ENCODE measurements at regions not wholly inside any gene's neighbourhood (a gene's known extent, or its start where the extent isn't known, plus 50 kb on each side); places are given as distances from the start of the nearest gene placed in this dataset.

DNA sequence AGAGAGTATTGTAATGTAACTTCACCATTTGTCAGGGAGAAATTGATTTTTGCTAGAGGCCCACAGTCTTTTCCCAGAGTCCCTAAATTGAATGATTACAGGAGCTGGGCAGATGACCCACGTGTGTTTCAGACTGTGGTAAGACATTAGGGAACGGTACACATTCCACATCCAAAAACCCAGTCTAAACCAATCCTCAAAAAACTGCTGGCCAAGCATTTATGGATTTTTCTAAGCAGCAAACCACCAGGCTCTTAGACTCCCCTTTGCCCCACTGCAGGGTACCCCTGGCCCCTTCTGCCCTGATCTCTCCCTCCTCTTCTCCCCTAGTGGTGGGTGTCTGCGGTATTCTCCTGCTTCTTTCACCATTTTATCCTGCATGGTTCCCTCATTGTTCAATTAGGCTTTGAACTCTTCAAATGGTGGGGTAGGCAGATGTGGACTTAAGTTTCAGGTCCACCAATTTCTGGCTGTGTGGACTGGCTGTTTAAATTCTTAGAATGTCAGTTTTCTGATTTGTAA, 135.5 kb upstream of the SORCS3 start:
- DNase-seq (ENCODE audit: extremely low read depth, low read depth, low spot score), result no peak

DNA sequence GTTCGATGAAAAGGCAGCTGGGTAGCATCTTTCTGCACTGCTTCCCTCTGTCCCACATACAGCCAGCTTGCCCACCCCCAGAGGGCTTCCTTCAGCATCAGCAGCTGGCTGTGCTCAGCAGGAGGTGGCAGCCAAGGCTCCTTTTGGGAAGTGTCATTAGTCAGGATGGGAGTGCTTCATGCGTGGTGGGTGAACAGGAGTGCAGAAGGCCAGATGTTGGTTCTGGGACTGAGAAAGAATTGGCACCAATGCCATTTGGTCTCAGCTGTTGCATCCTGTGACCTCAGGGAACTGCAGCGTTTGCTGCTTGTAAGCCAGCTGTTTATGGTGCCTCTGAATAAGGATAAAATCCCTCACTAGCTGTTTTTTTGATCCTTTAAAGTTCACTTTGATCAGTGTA, 131.1 kb upstream of the SORCS3 start:
- DNase-seq (ENCODE audit: extremely low read depth, low read depth, low spot score), result no peak

DNA sequence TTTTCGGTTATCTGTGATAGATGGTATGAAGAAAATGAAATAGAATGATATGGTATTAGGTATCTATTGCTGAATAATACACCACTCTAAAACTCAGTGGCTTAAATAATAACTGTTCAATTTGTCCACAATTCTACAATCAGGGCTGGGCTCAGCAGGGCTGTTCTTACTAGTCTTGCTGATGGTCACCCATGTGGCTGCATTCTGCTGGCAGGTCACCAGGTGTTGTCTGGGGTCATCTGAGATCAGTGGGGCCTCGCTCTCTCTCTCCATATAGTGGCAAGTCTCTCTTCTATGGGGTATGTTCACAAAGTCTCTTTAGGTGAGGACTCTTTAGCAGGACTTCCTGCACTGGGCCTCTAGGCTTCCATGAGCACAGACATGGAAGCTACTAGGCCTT, 130.4 kb upstream of the SORCS3 start:
- no peak for DNase-seq (ENCODE audit: extremely low read depth, low read depth, low spot score)

DNA sequence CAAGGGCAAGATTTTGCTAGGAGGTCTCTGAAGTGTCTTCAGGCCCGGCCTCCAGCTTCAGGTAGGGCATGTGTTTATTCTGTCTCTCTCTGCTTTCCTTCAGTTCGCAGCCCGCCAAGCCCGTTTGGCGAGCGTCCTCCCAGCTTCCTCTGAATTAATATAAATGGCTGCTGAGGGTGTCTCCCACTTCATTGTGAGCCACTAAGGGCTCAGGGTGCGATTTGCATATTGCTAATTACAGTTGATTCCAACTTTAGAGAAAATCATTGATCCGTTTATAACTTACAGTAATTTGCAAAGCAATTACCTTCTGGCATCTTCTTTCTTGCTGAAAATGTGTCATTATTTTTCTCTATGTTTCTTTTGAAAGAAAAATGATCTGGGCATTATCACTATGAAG, 128.3 kb upstream of the SORCS3 start:
- no peak for DNase-seq (ENCODE audit: extremely low read depth, low read depth, low spot score)

DNA sequence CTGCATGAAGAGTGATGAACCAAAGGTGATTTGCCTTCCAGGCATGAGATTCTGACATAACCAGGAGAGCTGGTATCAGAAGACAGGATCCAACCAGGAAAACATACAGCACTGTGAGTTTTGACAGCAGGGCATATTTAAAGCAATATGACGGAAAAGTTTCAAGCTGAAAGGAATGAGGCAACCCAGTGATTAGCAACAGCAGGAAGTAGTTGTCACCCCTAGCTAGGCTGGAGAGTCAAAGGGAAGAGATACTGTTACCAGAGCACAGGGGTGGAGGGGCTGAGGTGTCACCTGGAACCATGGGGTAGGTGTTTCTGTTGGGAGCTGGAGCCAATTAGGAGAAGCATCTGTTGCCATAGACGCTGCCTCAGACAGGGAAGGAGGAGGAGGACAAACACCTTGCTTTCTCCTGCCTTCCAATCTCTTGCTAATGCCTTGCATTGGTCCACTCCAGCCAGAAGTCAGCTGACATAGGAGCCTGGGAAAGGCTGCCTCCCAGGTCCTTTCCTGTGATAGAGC, 125.4 kb upstream of the SORCS3 start:
- no peak for DNase-seq (ENCODE audit: extremely low read depth, low read depth, low spot score)

DNA sequence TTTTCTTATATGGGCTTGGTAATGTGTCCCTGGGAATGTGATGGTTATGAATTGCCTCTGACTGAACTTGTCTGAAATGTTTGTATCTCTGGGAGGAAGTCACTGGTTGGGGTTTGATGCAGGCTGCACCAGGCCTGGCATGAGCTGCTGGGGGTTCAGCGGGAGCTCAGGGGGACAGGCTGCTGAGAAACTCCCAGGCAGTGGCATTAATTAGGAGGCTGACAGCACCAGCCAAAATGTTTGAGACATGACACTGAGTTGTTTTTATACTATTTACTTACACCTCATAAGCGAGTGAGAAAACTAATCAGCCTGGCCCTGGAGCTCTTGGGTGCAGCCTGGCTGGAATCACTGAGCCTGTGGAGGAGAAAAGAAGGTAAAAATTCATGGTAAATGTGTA, 124.1 kb upstream of the SORCS3 start:
- no peak for DNase-seq (ENCODE audit: extremely low read depth, low read depth, low spot score)

DNA sequence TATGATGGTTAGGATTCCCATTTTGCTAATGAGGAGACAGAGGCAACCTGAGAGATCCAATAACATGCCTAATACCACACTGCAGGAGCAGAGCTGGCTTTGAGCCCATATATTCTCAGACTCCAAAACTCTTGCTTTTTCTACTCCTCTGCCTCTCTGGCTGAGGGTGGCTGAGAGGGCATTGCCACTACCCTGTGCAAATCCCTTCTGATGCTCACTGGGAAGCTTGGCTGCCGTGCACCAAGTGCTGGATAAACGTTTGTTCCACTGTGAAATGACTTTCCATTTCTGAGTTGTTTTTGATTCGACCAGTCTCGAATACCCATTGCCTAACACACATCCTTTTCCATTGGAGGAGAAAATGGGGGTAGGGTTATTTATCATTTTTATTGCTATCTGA, 123.1 kb upstream of the SORCS3 start:
- no peak for DNase-seq (ENCODE audit: extremely low read depth, low read depth, low spot score)

DNA sequence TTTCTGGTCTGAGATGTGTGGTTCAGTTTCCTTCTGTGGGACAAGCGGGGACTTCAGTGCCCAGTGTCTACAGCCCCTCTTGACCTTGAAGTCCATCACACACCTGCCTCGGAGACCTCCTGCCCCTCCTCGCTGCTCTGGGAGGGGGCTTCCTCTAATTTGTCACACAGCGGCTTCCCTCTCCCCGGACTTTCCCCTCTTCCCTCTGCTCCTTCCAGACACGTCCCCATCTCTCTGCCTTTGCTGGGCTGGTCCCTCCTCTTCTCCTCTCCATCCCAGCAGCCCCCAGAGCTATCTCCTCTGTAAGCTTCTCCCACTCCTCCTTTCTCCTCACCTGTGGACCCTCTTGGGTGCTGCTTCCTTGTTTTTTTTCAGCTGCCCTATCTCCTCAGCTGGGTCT, 122.2 kb upstream of the SORCS3 start:
- DNase-seq (ENCODE audit: extremely low read depth, low read depth, low spot score), result no peak

DNA sequence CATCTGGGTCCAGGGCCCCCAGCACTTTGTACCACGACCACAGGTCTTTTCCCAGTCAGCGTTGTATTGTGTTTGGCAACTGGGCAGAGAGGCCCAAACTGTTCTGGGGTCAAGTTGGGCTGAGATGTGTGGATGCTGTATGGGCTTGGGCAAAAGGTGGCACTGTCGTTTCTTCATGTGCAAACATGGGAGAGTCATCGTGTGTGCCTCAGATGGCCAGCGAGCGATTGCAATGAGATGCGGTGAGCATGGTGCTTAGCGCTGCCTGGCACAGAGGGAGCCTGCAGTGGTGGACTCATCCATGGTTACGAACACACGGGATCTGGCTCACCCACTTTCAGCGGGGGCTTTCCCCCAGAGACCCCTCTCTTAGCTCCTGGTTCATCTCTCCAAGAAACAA, 120.4 kb upstream of the SORCS3 start:
- DNase-seq (ENCODE audit: extremely low read depth, low read depth, low spot score), result no peak

DNA sequence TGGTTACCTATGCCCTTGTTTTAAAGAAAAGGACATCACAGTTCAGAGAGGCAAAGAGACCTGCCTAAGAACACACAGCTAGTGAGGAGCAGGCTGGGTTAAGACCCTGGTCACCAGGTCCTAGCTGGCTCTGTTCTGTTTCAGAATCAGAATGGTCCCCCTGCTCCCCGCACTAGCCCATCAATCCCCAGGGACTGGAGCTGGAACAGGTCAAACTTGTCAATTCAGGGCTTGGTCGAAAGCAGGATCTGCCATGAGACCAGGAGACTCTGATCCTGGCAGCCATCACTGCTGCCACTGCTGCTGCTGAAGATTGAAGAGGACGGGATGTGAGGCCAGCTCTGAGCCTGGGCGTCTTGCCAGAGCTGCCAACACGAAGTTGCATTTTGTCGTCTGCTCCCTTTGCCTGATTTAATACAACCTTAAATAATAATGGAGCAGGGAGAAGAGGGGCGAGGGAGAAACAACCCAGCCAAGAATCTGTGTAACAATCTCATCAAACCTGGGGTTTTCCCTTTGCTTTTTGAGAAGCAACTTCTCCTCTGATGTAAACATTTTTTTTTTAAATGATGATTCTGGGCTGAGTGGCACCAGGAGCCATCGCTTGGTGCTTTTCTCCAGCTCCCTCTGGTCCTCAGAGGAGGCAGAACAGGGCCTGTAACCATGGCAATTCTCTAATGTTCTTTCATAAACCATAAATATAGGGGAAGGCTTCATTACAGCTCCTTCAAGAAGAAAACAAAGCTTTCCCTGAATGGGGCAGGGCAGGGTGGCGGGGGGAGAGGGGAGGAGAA, 119.0 kb upstream of the SORCS3 start:
- DNase-seq (ENCODE audit: extremely low read depth, low read depth, low spot score), result no peak

DNA sequence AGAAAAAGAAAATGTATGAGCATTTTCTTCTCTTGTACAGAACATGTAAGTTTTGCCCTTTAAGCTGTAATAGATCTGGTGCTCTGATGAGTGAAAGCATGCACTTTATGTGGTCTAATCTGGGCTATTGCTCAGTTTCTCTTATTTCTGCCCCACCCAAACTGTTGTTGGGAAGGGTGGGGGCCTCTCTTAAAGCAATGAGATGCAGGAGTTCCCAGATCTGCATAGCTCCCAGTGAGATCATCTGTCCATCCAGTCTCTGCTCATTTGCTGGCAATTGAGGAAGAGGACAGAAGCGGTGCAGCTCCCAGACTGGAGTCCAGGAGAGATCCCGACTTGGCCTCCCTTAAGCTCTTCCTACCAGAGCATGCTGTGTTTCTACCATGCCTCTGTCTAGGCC, 114.9 kb upstream of the SORCS3 start:
- DNase-seq (ENCODE audit: extremely low read depth, low read depth, low spot score), result no peak

DNA sequence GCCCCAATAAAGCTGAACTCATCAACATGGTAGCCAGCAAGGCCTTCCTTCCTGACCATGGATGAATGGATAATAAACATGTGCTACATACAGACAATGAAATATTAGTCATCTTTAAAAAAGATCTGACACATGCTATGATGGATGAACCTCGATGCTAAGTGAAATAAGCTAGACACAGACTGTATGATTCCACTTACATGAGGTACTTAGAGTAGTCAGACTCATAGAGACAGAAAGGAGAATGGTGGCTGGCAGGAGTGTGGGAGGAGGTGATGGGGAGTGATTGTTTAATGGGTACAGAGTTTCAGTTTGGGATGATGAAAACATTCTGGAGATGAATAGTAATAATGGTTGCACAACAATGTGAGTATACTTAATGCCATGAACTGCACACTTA, 114.1 kb upstream of the SORCS3 start:
- no peak for DNase-seq (ENCODE audit: extremely low read depth, low read depth, low spot score)

DNA sequence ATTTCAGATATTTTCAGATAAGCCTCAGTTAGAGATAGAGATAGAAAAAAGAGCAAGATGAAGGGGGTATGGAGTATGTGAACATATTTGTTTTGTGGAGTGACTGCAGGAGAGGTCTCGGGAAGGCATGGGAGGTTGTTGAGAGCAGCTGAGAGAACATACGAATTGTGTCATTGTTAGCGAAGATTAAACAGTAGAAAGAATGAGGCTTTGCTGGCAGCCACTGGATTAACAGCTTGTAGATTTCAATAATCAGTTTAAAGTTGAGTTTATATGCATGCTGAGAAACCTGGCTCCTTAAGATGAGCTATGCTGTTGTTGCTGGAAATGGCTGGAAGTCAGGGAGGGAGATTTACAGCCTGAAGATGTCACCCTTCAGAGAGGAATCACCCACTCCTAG, 100.9 kb upstream of the SORCS3 start:
- no peak for DNase-seq (ENCODE audit: extremely low read depth, low read depth, low spot score)

DNA sequence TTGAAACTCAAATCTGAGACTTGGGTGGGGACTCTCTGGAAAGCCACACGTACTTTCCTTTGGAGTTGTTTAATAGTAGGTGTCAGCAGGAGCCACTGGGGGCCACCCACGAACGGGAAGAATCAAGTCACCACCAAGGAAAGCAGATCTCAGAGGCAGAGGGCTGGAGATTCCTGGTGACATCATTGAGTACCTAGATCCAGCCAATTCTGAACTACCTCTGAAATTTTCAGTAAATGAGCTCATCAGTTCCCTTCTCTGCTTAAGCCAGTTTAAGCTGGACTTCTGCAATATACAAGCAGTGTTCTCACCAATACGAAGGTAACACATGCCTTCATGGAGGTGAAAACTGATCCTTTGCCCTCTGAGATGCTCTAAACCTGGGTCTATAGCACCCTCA, 99.3 kb upstream of the SORCS3 start:
- no peak for DNase-seq (ENCODE audit: extremely low read depth, low read depth, low spot score)

DNA sequence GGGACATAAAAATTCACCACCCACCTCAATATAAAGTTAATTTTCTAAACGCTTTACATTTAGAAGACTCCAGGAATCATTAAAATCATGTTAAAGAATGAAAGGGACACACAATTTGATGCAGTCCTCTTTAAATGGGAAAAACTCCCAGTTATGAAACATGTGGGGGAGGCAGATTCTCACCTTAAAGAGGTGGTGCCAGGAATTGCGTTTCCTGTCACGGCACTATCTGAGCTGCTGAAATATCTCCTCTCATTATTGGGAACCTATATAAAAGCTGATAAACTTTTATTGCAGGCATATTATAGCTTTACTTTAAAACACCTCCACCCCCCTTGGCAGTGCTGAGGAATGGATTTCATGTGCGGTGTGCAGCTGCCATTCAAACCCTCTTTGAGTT, 94.8 kb upstream of the SORCS3 start:
- DNase-seq (ENCODE audit: extremely low read depth, low read depth, low spot score), result no peak

DNA sequence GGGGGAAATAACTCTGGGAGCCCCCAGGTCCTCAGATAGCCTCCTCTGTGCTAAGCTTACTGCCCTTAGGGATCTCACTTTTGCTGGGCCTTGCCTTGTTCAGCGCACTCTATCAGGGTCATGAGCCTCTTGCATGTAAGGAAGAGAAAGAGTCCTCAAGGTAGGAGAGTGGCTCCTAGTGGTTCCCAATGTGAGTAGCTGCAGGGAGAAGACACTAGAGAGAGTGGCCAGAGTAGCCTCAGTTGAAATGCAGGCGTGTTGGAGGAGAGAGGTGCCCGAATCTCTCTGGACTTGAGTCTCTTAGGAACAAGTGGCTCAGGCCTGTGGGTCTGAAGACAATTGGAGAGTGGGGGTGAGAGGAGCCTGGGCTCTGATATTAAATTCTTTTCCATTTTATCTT, 94.3 kb upstream of the SORCS3 start:
- no peak for DNase-seq (ENCODE audit: extremely low read depth, low read depth, low spot score)

DNA sequence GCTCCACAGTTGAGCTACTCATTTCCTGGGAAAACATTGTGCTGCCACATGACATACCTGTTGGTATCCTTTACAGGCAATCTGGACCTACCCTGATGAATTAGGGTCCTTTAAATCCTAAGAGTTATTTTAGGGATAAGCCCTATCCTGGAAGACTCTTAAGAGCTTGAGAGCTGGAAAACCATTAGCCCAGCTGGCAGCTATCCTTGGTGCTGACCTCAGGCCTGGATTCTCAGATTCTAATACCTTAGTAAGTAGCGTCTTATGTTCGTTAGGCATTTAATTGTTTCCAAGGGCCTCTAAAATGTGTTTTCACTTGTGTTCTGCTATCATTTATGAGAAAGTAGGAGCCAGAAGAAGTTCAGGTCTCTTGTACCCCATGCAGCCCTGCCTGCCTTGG, 93.0 kb upstream of the SORCS3 start:
- no peak for DNase-seq (ENCODE audit: extremely low read depth, low read depth, low spot score)

DNA sequence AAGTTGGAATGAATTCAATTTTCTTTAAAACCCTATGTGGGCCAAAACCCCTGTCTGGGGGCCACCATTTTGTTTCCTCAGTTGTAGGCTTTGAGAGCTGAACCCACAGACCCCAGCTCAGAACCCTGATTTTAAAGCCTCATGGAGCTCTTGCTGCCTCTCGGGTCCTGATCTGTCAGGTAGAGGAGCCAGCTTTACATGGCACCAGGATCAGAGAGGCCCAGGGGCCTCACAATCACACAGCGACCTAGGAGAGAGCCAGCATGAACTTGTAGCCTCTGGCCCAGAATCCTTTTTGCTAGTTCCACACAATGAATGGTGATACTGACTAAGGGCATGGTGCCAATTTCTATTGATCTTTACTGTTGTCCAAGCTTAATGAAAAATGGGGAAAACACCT, 84.3 kb upstream of the SORCS3 start:
- DNase-seq (ENCODE audit: extremely low read depth, low read depth, low spot score), result no peak

DNA sequence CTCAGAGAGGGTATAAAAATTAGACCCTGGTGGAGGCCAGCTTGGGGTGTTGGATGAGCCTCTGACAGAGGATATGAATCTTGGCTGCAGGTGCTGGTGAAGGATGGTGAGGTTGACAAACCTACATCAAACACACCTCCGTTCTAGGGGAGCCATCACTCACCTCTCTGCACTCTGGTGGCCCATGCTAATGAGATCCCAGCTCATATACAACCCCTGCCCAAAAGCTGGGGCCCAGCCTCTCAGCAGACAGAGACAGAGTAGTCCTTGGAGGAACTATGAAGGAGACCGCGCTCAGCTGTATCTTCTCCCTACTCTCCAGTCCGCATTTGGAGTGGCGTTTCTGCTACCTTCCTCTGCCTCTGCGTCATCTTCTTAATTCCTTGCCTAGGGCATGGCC, 83.1 kb upstream of the SORCS3 start:
- DNase-seq (ENCODE audit: extremely low read depth, low read depth, low spot score), result no peak

DNA sequence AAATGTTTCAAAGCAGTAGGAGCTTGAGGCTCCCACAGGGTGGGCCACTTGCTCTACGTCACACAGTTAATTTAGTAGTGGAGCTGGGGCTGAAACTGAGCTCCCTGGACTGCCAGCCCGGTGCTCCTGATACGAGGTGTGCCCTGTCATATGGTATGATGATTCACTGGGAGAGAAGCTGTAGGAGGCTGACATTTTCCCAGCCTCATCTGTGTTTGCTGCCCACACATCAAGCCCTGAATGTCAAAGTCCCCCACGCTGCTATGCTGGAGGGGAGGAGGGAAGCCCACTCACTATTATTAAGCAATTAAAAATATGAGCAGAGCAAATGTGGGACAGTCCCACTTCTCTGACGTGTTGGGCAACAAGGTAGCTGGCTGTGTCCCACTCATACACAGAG, 81.2 kb upstream of the SORCS3 start:
- no peak for DNase-seq (ENCODE audit: extremely low read depth, low read depth, low spot score)

DNA sequence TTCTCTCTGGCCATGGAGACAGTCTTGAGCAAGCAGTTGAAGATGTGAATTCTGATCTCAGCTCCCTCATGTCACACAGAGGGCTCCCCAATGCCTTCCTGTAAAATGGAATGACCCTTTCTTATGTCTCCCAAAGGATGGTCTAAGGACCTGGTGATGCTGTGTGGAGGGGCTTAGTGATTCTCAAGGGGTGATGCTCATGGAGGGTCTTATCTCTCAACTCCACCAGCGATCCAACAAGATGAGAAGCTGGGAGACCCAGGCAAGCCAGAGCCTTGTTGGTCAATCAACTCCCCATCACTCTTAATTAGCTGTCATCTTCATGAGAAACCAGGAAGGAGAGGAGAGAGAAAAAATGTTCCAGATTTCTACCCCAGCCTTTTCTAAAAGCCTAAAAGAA, 78.0 kb upstream of the SORCS3 start:
- DNase-seq (ENCODE audit: extremely low read depth, low read depth, low spot score), result no peak

DNA sequence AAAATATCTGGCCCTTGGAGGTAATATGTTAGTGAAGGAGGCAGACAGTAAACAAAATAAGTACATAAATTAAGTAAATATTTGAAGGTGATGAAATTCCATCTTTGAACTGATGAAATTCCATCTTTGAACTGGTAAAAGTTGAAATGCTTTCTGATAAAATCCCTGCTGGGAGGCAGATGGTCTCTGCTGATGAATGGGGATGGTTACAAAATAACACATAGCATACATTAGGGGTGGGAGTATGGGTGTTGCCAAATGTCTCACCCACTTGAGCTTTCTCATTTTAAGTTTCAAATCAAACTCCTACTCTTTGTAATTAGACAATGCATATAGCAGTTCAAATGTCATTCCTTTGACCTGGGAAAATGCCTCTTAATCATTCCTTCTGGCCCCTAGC, 77.5 kb upstream of the SORCS3 start:
- DNase-seq (ENCODE audit: extremely low read depth, low read depth, low spot score), result no peak

DNA sequence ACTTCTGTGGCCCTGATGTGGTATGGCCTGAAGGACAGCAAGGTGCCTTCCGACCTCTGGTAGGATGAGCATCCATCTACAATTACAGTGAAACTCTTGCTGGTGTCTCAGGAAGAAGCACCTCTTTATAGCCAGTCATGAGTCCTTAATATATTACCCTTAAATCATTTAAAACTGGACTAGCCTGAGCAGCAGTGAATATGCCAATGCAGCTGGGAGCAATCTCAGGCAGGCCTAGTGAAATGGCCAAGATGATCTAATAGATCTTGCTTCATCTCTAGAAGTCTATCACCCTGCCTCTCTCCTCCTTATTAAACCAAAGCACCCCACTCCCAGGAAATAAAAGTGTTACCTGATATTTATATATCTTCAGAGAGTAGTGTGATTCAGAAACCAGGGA, 66.7 kb upstream of the SORCS3 start:
- no peak for DNase-seq (ENCODE audit: extremely low read depth, low read depth, low spot score)

Data from glomerular endothelial cell (primary cell).